ENCODE measurements at regions not wholly inside any gene's neighbourhood (a gene's known extent, or its start where the extent isn't known, plus 50 kb on each side); places are given as distances from the start of the nearest gene placed in this dataset.

- TF ChIP-seq CTCF (IDR thresholded peaks at IDR 0.05; ENCODE audit: insufficient read depth, low read length) = no peak
- TF ChIP-seq REST (IDR thresholded peaks at IDR 0.05; ENCODE audit: insufficient replicate concordance, low read depth) = no peak
- TF ChIP-seq POLR2AphosphoS5 (IDR thresholded peaks at IDR 0.05; ENCODE audit: low read depth) = no peak
- TF ChIP-seq GABPA (IDR thresholded peaks at IDR 0.05; ENCODE audit: low read depth) = no peak
- TF ChIP-seq SPI1 (IDR thresholded peaks at IDR 0.05; ENCODE audit: borderline replicate concordance, low read depth) = no peak
- Histone ChIP-seq H3K27me3 (ENCODE audit: insufficient read depth, poor library complexity, severe bottlenecking) (peaks cover 8% of the 10 kb centered on the region), H3K27ac (replicated peaks) (no peak overlapping the region), H3K4me3 (replicated peaks; ENCODE audit: insufficient read depth, low read length) (no peak overlapping the region)
- DNase-seq (ENCODE audit: low read depth in 1 of 2, low spot score in 1 of 2) = no peak
Measured at GRCh38 chr15:98333251-98333650, 315.1 kb upstream of the IGF1R start.

GRCh38 chr15:98342911-98343310, 305.4 kb upstream of the IGF1R start:
- DNase-seq (ENCODE audit: low read depth in 1 of 2, low spot score in 1 of 2) = no peak
- H3K27ac ChIP-seq (replicated peaks) = no peak overlapping the region
- no peak overlapping the region for H3K4me3 ChIP-seq (replicated peaks; ENCODE audit: insufficient read depth, low read length)
- no peaks in the 10 kb centered on the region for H3K27me3 ChIP-seq (ENCODE audit: insufficient read depth, poor library complexity, severe bottlenecking)
- no peak for TF ChIP-seq REST (IDR thresholded peaks at IDR 0.05; ENCODE audit: insufficient replicate concordance, low read depth)
- TF ChIP-seq CTCF (IDR thresholded peaks at IDR 0.05; ENCODE audit: insufficient read depth, low read length) = no peak
- no peak for TF ChIP-seq GABPA (IDR thresholded peaks at IDR 0.05; ENCODE audit: low read depth)
- TF ChIP-seq POLR2AphosphoS5 (IDR thresholded peaks at IDR 0.05; ENCODE audit: low read depth) = no peak
- TF ChIP-seq SPI1 (IDR thresholded peaks at IDR 0.05; ENCODE audit: borderline replicate concordance, low read depth) = no peak

- no peak for DNase-seq (ENCODE audit: low read depth in 1 of 2, low spot score in 1 of 2)
- Histone ChIP-seq H3K27ac (replicated peaks) (no peak overlapping the region), H3K27me3 (ENCODE audit: insufficient read depth, poor library complexity, severe bottlenecking) (no peaks in the 10 kb centered on the region), H3K4me3 (replicated peaks; ENCODE audit: insufficient read depth, low read length) (no peak overlapping the region)
- TF ChIP-seq GABPA (IDR thresholded peaks at IDR 0.05; ENCODE audit: low read depth) (no peak), SPI1 (IDR thresholded peaks at IDR 0.05; ENCODE audit: borderline replicate concordance, low read depth) (no peak)
Measured at GRCh38 chr15:98344591-98344990, 303.7 kb upstream of the IGF1R start.

GRCh38 chr15:98347001-98347400, 301.3 kb upstream of the IGF1R start:
- Histone ChIP-seq H3K27me3 (ENCODE audit: insufficient read depth, poor library complexity, severe bottlenecking) (no peaks in the 10 kb centered on the region), H3K4me3 (replicated peaks; ENCODE audit: insufficient read depth, low read length) (no peak overlapping the region), H3K27ac (replicated peaks) (no peak overlapping the region)
- DNase-seq (ENCODE audit: low read depth in 1 of 2, low spot score in 1 of 2) = no peak
- TF ChIP-seq GABPA (IDR thresholded peaks at IDR 0.05; ENCODE audit: low read depth) = no peak
- no peak for TF ChIP-seq POLR2AphosphoS5 (IDR thresholded peaks at IDR 0.05; ENCODE audit: low read depth)
- TF ChIP-seq REST (IDR thresholded peaks at IDR 0.05; ENCODE audit: insufficient replicate concordance, low read depth) = no peak
- TF ChIP-seq CTCF (IDR thresholded peaks at IDR 0.05; ENCODE audit: insufficient read depth, low read length) = no peak
- TF ChIP-seq SPI1 (IDR thresholded peaks at IDR 0.05; ENCODE audit: borderline replicate concordance, low read depth) = no peak
